GM19455 (cell line): ENCODE measurements at regions not wholly inside any gene's neighbourhood (a gene's known extent, or its start where the extent isn't known, plus 50 kb on each side); places are given as distances from the start of the nearest gene placed in this dataset.

Experiments used
- ATAC-seq: cut with Tn5 transposase; IDR thresholded peaks from one replicate; pipeline ENCODE4 v1.9.1; 2021; ENCODE audit not compliant: unreplicated experiment

GRCh38 chr5:108649646-108650045, 98.1 kb upstream of the FER start:
- ATAC-seq = no peak

DNA sequence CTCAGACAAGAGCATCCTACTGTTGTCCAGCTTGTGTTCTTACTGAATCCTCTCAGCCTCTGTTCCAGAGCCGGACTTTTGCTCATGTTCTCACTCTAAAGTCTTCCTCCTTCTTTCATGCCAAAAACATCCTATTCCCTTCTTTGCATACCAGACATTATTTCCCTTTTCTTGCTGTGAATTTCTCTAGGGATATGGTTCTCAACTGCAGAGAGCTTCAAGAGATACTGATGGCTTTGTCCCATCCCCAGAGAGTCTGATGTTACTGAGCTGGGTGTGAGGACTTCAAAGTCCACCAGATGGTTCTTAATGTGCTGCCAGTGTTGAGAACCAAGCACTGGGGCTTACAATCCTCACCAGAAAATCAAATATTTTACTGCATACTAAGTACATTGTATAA, 98.6 kb upstream of the FER start:
- no peak for ATAC-seq

- peak; percentile 100 for ATAC-seq
These were observed 105.4 kb upstream of the FER start for GRCh38 chr5:108642170-108642906.

DNA sequence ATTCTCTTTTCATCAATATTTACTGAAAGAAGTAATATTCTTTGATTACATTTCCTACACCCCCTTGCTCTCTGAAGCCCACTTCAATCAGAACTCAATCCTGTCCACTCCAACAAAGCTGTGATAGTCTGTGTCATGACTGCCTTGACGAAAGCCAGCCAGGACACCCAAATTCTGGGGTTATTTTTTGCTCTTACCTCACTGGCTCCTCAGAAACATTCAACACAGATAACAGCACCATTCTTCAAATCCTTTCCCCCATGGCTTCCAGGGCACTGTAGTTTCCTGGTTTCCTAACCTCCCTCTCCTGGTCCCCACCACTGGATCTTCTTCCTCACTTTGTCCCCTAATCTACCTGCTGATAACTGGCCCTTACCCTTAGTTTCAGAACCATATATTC, 106.1 kb upstream of the FER start:
- no peak for ATAC-seq

DNA sequence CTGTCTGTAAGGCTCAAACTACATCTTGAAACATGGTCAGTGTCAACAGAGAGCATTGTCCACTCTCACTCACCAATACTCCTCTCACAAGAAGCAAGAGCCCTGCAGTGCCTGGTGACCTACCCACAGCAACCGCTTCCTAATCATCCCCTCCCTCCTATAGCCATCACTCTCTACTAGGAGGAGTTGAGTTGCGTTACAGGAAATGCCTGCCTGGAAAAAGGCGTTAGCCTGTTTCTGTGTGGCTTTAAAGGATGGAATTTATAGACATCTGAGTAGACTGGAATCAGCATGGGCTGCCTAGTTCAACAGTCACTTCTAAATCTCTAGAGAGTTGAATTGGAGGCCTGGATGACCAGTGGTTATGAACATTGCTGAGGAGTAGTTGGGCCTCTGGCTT, 108.3 kb upstream of the FER start:
- ATAC-seq = no peak

DNA sequence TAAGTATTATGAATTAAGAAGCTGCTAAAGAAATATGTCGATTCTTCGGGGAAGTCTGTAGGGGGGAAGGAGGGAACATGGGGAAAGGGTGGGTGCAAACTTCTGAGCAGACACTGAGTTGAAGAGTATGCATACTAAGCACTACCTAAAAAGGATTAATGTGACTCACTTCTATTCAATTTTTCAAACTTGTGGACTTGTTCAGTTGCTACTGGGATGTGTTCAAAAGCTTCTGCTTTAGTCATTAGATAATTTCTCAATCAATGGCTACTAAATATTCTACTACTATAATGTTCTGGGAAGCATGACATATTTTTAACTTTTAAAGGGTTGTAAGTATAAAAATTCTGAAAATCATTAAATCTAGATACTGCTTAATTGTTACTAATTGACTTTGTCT, 109.7 kb upstream of the FER start:
- no peak for ATAC-seq

DNA sequence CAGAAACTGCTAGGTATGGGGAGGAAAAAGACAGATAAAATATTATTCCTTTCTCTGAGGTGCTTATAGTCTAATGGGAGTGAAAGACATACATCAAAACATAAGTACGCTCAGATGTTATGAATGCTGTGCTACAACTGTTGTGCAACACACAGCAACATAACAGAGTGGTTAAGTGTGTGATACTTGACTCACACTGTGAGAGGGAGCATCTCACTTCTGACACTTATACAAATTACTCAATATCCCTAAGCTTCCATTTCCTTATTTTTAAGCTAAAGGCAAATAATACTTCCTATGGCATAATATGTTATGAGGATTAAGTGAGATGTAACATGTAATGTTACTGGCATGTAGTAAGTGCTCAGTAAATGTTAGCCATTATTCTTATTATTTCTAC, 110.6 kb upstream of the FER start:
- no peak for ATAC-seq

GRCh38 chr5:108636135-108636853, 111.4 kb upstream of the FER start:
- no peak for ATAC-seq

- ATAC-seq = peak; percentile 54
These were observed 112.9 kb upstream of the FER start for GRCh38 chr5:108634617-108635288.

- ATAC-seq = no peak
These were observed 113.6 kb upstream of the FER start for GRCh38 chr5:108634010-108634616.

- no peak for ATAC-seq
These were observed 117.7 kb upstream of the FER start for GRCh38 chr5:108629779-108630528.

- ATAC-seq = no peak
These were observed 122.0 kb upstream of the FER start for GRCh38 chr5:108625654-108626053.

DNA sequence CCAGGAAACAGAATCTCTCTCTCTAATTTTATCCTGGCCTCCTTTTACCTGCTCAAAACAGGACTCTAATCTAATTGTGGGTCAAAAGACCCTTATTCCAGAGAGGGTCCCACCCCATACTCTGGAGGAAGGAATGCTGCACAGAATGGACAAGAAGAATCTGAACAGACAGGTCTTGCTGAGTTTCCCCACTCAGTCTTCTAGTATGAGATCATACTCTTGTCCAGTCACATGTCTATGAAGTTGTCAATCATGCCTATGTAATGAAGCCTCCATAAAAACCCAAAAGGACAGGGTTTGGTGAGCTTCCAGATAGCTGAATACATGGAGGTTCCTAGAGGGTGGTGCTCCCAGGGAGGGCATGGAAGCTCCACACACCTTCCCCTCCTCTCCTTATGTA, 123.9 kb upstream of the FER start:
- no peak for ATAC-seq

DNA sequence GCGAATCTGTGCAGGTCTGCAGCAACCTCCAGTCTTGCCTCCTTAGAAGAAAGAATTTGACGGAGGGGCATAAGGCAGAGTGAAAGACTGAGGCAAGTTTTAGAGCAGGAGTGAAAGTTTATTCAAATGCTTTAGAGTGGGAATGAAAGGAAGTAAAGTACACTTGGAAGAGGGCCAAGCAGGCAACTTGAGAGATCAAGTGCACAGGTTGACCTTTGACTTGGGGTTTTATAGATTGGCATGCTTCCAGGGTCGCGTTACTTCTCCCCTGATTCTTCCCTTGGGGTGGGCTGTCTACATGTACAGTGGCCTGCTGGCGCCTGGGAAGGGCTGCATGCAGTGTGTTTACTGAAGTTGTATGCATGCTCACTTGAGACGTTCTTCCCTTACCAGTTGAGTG, 127.2 kb upstream of the FER start:
- no peak for ATAC-seq

DNA sequence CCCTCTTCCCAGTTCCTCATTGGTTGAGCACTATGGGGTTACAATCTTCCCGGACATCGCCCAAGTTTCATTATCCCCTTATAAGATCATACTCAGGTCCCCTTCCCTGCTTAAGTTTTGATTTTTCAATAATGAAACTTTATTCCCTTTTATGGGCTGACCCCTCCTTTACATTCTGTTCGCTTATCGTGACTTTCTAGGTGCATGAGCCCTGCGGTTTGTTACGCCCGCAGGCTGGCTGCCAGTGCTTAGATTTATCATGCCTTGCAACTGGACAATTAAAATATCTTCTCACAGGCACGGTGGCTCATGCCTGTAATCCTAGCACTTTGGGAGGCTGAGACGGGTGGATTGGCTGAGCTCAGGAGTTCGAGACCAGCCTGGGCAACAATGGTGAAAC, 127.9 kb upstream of the FER start:
- ATAC-seq = no peak

DNA sequence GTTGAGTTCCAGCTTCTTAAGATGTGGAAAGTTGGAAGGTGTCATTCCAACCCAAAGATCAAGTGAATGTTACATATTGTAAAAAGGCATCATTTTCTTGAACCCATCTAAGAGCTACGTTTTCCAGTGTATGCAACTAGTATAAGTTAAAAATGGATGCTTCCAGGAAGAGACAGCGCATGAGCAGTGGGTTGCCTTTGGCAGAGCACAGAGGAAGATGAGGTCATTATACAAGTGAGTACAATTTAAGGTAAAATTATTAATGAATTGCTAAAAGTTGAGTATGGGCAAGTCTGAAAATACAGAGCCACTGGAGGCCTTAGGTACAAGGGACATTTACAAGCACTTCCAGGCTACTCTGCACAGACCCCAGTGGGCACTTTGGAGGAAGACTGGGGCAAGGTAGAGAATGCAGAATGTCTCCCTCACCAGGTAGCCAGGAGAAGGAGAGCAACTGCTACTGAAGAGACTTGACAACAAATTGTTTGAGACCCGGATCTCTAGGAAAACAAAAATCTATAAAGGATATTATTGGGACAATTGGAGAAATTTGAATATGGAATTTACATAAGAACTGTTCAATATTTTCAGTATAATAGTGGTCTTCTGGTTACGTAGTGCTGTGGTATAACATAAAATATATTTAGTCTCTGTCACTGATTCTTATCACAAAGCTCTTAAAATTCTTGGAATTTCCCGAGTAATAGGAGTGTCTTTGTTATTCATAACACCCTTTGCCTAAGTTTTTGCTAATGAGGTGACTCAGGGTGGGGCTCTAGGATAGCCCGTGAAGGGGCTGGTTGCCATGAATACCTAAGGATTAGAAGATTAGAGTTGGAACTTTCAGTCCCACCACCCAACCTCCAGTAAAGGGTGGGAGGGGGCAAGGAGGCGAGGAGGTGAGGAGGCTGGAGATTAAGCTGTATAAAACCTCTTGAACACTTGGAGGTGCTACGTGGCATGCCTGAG, 129.9 kb upstream of the FER start:
- ATAC-seq = no peak

DNA sequence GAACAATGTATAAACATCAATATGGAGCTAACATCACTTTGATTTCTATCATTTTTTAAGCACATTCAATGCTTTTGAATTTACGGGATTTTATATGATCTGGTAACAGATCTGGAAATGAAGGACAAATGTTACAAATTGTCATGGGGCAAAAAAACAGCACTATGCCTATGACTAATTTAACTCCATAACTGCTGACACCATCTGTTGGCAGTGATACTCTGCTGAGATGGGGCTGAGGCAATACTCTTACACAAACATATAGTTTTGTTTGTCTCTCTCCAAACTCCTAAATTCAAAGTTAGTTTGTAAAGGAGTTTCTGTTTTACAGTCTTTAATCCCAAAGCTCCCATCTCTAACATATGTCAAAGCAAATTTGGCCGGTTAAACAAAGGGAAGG, 132.5 kb upstream of the FER start:
- ATAC-seq = no peak

- no peak for ATAC-seq
These were observed 140.3 kb upstream of the FER start for GRCh38 chr5:108607421-108607820.

- no peak for ATAC-seq
These were observed 141.5 kb upstream of the FER start for GRCh38 chr5:108606185-108606584.

- ATAC-seq = no peak
These were observed 144.9 kb upstream of the FER start for GRCh38 chr5:108602830-108603229.
